ENCODE measurements at regions not wholly inside any gene's neighbourhood (a gene's known extent, or its start where the extent isn't known, plus 50 kb on each side); places are given as distances from the start of the nearest gene placed in this dataset.

DNA sequence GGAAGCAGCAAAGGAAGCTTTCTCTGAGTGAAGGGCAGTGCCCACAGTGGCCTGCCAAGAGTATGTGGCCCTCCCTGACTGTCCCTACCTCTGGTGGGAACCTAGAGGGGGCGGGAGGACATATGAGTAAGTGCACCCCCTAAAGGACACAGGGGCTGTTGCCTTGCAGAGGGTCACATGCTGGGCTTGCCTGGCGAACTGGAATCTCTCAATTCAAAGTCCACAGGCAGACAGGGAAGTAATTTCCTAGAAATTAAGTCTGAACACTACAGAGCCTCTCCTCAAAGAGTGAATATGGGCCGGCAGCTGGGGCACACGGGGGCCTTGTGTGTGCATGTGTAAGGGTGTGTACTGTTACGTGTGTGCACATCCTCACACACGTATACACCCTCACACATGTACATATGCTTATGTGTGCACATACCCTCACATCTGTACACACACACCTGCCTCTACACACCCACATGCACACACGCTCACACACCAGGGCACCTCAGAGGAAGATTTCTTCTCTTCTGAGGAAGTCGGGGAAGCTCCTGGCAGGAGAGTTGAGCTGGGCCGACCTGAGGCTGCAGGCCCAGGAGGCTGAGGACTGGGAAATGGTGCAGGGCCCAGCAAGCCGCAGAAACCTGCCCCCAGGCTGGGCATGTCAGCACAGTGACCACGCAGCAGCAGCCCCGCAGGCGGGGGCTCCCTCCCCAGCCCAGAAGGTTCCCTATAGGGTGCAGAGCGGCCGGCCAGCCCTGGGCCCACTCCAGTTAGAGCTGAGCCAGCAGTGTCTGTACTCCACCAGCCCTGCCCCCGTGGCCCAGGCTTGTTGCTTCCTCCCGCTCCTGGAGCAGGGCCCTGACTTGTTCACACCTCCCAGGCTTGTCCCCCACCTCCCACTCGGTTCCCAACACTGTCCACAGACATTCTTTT lies 77.4 kb upstream of the TAF1B start:
- H3K4me3 Mint-ChIP-seq (ENCODE audit: unreplicated experiment) = no peak overlapping the region
- peaks cover 14% of the 10 kb centered on the region for H3K4me1 Mint-ChIP-seq (ENCODE audit: unreplicated experiment)
- no peaks in the 10 kb centered on the region for H3K36me3 Mint-ChIP-seq (ENCODE audit: unreplicated experiment)
- H3K9me3 Mint-ChIP-seq (ENCODE audit: unreplicated experiment) = no peaks in the 10 kb centered on the region
- no peak overlapping the region for H3K27ac Mint-ChIP-seq (ENCODE audit: unreplicated experiment)
- H3K27me3 Mint-ChIP-seq (ENCODE audit: unreplicated experiment) = peaks cover 11% of the 10 kb centered on the region
- DNase-seq (ENCODE audit: extremely low spot score, unreplicated experiment) = no peak
- TF ChIP-seq, protein P1, sequence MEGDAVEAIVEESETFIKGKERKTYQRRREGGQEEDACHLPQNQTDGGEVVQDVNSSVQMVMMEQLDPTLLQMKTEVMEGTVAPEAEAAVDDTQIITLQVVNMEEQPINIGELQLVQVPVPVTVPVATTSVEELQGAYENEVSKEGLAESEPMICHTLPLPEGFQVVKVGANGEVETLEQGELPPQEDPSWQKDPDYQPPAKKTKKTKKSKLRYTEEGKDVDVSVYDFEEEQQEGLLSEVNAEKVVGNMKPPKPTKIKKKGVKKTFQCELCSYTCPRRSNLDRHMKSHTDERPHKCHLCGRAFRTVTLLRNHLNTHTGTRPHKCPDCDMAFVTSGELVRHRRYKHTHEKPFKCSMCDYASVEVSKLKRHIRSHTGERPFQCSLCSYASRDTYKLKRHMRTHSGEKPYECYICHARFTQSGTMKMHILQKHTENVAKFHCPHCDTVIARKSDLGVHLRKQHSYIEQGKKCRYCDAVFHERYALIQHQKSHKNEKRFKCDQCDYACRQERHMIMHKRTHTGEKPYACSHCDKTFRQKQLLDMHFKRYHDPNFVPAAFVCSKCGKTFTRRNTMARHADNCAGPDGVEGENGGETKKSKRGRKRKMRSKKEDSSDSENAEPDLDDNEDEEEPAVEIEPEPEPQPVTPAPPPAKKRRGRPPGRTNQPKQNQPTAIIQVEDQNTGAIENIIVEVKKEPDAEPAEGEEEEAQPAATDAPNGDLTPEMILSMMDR (IDR thresholded peaks at IDR 0.05) = no peak

DNA sequence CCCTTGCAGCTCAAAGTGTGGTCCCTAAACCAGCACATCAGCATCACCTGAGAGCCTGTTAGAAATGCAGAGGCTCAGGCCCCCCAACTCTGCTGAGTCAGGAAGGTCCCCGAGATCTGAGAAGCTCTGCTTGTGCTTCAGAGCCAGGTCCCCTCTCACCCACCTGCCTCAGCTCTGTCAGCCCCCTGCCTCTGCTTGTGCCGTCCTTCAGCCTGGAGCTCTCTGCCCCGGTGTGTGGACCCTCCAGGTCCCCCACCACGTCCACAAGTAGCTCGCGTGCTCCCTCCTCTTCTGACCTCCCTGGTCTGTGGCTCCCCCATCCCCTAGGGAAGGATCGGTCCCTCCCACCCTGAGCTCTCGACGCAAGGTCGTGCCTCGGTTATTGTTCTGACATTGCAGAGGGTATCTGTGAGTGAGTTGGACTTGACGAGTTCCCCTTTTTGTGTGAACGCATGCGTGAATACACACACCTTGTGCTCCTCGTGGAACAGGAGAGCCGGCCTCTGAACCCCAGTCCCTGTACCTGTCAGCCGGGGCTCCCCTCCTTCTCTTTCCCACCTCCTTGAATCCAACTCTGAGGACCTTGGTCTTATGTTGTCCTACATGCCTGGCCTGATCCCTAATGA lies 75.5 kb upstream of the TAF1B start:
- H3K27me3 Mint-ChIP-seq (ENCODE audit: unreplicated experiment) = peaks cover 11% of the 10 kb centered on the region
- peaks cover 25% of the 10 kb centered on the region for H3K4me1 Mint-ChIP-seq (ENCODE audit: unreplicated experiment)
- no peak for DNase-seq (ENCODE audit: extremely low spot score, unreplicated experiment)
- no peaks in the 10 kb centered on the region for H3K36me3 Mint-ChIP-seq (ENCODE audit: unreplicated experiment)
- TF ChIP-seq, protein P1 (IDR thresholded peaks at IDR 0.05) = no peak
- H3K4me3 Mint-ChIP-seq (ENCODE audit: unreplicated experiment) = no peak overlapping the region
- no peaks in the 10 kb centered on the region for H3K9me3 Mint-ChIP-seq (ENCODE audit: unreplicated experiment)
- H3K27ac Mint-ChIP-seq (ENCODE audit: unreplicated experiment) = no peak overlapping the region

DNA sequence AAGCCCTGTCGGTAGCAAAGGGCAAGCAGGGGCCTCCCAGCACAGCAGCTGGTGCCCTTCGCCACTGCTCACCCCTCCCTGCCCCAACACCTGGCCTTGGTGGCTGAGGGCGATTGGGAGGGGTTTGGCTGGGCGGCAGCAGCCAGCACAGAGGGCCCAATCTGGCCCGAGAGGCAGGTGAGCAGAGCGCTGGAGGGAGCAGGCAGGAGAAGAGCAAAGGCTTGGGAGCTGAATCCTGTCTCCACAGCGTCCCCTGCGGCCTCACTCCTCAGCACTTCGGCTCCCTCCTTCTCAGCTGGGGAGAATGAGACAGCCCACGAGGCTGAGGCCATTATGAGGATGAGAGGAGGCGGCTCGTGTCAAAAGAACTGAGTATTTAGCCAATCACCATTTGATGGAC lies 74.9 kb upstream of the TAF1B start:
- peaks cover 25% of the 10 kb centered on the region for H3K4me1 Mint-ChIP-seq (ENCODE audit: unreplicated experiment)
- TF ChIP-seq, protein P1 (IDR thresholded peaks at IDR 0.05) = peak; percentile 29
- H3K36me3 Mint-ChIP-seq (ENCODE audit: unreplicated experiment) = no peaks in the 10 kb centered on the region
- no peak for DNase-seq (ENCODE audit: extremely low spot score, unreplicated experiment)
- H3K4me3 Mint-ChIP-seq (ENCODE audit: unreplicated experiment) = no peak overlapping the region
- H3K27ac Mint-ChIP-seq (ENCODE audit: unreplicated experiment) = no peak overlapping the region
- H3K9me3 Mint-ChIP-seq (ENCODE audit: unreplicated experiment) = no peaks in the 10 kb centered on the region
- H3K27me3 Mint-ChIP-seq (ENCODE audit: unreplicated experiment) = peaks cover 11% of the 10 kb centered on the region

DNA sequence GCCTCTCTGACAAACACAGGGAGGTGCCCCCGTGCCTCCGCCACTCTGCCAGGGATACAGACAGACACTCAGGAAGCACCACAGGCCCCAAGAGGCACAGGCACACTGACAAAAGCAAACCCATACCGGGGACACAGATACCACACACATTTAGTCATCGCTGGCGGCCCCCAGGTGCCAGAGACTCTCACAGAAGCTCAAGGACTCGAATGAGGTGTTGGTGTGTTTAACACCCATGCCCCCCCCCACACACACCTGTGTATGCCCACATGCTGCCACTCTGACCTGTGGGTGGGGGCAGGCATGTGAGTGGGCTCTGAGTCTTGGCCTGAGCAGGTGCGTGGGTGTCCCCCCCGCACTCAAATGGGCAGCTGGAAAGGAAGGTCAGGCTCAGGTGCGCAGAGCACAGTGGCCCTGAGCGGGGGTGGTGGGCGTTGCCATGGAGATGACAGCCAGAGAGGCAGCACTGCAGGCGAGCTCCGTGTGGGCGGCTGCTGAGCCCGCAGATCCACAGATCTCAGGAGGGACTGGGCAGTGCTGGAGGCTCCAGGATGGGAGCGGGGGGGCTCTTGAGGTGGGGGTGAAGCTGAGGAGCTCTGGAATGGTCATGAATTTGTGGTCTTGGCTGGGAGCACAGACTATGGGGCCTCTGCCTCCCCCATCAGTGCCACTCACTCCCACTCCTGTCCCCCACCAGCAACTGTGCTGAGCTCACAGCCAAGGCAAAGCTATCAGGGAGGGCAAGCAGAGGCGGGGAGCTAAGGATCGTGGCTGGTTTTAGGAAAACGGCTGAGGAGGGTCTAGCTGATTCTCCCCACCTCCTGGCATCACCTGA lies 73.9 kb upstream of the TAF1B start:
- Mint-ChIP-seq H3K4me3 (ENCODE audit: unreplicated experiment) (no peak overlapping the region), H3K4me1 (ENCODE audit: unreplicated experiment) (peaks cover 27% of the 10 kb centered on the region), H3K36me3 (ENCODE audit: unreplicated experiment) (no peaks in the 10 kb centered on the region), H3K27me3 (ENCODE audit: unreplicated experiment) (peaks cover 7% of the 10 kb centered on the region), H3K27ac (ENCODE audit: unreplicated experiment) (no peak overlapping the region), H3K9me3 (ENCODE audit: unreplicated experiment) (no peaks in the 10 kb centered on the region)
- DNase-seq (ENCODE audit: extremely low spot score, unreplicated experiment) = no peak
- TF ChIP-seq, protein P1 (IDR thresholded peaks at IDR 0.05) = no peak

DNA sequence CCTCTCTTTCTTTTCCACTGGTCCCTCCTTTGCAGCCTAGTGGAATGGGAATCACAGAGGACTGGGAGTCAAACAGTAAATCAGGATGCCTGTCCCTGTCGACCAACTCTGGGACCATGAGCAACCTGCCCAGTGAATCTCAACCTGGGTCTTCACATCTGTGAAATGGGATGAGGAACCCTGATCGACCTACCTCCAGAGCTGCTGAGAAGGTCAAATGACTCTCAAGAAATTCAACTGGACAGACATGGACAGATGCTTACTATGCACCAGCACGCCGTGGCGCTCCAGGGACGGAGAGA lies 73.3 kb upstream of the TAF1B start:
- Mint-ChIP-seq H3K4me1 (ENCODE audit: unreplicated experiment) (peaks cover 27% of the 10 kb centered on the region), H3K27ac (ENCODE audit: unreplicated experiment) (no peak overlapping the region), H3K27me3 (ENCODE audit: unreplicated experiment) (peaks cover 1% of the 10 kb centered on the region), H3K9me3 (ENCODE audit: unreplicated experiment) (no peaks in the 10 kb centered on the region), H3K36me3 (ENCODE audit: unreplicated experiment) (no peaks in the 10 kb centered on the region), H3K4me3 (ENCODE audit: unreplicated experiment) (no peak overlapping the region)
- DNase-seq (ENCODE audit: extremely low spot score, unreplicated experiment) = no peak
- TF ChIP-seq, protein P1 (IDR thresholded peaks at IDR 0.05) = no peak
